Right lung (tissue), 2 donors: ENCODE measurements at regions not wholly inside any gene's neighbourhood (a gene's known extent, or its start where the extent isn't known, plus 50 kb on each side); places are given as distances from the start of the nearest gene placed in this dataset.
"Not testable (repeated sequence)": the region's sequence is repeated elsewhere in the genome, so short reads cannot be mapped to it uniquely, and the experiment has no call there.

Experiments
- DNase-seq, 2 donors: peaks; one replicate each; pipeline ENCODE4 v3.0.0-alpha.2; 2013

- no peak for DNase-seq
Observed at GRCh38 chrX:16067886-16068515, 55.4 kb upstream of the GRPR start.

DNA sequence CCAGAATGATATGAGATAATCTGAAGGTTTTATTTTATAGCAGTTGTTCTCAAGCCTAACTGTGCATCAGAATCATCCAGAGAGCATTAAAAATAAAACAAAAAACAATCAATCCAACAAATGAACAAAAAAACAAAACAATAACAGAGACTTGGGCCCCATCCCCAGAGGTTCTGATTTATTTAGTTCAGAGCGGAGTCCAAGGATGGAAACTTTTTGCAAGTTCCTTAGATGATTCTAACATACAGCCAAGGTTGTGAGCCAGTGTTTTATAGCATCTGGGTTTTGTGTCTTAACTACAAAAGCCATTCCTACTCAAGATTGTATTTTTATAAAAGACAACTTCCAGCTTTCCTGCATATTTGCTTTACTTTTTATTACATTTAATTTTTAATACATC is 59.4 kb upstream of the GRPR start:
- no peak for DNase-seq

DNA sequence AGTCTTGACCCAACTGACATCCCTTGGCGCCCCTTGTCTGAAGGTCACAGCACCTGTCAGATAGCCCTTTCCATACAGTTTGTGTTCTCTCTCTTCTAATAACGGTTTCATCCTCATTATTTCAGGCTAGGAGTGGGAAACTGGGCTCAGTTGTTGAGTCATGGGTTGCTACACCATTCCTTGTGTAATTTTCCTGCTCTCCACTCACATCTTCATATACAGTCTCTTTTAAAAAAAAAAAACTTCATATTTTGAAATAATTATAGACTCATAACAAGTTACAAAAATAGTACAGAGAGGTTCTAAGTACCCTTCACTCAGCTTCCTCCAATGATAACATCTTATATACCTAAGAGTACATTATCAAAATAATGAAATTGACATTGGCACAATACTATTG is 60.2 kb upstream of the GRPR start:
- no peak for DNase-seq

DNA sequence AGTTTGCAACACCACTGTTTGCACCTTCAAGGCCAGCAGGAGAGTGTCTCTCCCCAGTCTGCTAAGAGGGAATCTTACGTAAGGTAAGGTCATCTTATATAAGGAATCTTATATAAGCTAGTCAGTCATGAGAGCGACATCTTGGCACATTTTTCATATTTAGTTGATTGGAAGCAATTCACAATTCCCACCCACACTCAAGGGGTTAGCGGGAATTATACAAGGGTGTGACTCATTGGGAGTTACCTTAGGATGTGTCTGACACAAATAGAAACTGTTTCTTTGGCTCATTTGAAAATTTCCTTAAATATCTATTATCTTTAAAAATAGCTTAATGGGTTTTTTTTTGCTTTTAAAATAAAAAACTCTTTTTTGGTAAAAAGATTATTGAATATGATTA is 62.1 kb upstream of the GRPR start:
- DNase-seq = no peak

DNA sequence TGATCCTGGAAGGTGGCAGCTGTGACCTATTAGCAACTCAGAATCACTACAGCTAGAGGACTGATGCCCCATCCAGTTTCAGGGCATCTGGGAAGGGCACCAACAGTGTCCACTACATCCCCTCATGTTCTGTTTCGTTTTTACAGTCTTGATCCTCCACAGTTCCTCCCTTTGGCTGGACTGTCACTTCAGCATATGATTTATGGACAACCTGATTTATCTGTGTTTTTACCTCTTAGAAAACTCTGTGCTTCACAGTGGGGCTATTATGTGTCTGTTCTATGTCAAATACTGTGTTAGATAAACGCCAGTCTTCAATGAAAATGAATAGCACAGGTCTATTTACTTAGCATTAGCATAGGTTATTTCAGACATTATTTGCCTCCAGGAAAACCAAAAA is 63.1 kb upstream of the GRPR start:
- DNase-seq = no peak

DNA sequence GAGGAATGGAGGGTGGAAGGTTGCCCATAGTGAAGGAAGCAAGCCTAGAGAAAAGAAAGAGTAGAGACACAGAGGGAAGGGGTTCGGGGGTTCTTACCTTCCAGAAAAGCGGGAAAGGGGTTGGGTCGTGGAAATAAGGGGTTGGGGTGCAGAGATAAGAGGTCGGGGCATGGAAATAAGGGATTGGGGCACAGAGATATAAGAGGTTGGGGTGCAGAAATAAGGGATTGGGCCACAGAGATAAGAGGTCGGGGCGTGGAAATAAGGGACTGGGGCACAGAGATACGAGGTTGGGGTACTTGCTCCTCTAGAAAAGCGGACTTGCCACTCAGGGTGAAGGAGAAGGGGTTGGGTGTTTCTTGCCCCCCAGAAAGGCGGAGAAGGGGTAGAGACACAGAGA is 74.2 kb upstream of the GRPR start:
- not testable (repeated sequence) for DNase-seq

DNA sequence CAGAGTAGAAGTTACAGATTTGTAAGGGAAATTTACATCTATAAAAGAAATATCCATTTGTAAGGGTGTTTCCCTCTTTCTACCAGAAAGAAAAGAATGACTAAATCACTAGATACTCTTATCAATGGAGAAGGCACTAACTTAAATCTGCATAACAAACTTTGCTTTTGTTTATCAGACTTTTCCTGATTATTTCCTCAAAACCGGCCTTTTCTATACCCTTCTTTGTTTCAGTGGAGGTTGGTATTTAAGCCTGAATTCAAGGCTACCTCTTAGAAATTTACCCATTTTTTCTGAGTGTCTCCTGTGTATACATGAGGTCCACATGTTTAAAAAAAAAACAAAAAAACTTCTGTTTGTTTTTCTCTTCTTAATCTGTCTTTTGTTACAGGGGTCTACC is 80.4 kb upstream of the GRPR start:
- no peak for DNase-seq

GRCh38 chrX:16039834-16040233 is 83.5 kb upstream of the GRPR start:
- no peak for DNase-seq

DNA sequence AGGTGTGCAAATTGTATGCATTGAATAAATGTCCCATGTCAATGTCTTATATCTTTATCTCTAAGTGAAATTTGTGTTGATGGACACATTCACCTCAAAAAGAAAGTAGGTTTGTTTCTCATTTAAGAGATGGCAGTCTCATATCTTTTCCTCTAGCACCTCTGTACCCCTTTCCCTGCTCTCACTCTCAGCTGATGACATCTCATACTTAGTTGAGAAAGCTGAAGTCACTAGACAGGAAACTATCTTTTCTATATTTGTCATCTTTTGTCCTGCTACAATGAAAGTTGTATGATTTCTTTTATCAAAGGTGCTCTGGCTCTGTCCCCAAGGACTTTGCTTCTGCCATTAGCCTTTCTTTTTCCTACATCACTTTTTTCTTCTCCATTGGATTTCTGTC is 84.0 kb upstream of the GRPR start:
- DNase-seq = no peak

GRCh38 chrX:16033331-16033730 is 90.0 kb upstream of the GRPR start:
- no peak for DNase-seq

DNA sequence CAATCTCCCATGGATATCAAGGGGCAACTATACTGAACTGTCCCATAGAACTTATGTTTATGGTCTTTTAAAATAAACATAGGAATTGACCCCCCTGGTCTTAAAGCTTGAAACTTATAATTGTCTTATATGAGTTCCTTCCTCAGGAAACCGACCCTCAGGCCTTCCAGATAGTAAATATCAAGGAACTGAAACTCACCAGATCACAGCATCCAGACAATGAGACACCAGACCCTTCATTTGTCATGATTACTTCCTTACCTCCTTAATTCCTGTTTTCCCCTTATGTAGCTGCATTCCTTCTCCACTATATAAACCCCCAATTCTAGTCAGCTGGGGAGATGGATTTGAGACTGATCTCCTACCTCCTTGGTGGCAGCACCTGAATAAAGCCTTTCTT is 94.8 kb upstream of the GRPR start:
- no peak for DNase-seq

DNA sequence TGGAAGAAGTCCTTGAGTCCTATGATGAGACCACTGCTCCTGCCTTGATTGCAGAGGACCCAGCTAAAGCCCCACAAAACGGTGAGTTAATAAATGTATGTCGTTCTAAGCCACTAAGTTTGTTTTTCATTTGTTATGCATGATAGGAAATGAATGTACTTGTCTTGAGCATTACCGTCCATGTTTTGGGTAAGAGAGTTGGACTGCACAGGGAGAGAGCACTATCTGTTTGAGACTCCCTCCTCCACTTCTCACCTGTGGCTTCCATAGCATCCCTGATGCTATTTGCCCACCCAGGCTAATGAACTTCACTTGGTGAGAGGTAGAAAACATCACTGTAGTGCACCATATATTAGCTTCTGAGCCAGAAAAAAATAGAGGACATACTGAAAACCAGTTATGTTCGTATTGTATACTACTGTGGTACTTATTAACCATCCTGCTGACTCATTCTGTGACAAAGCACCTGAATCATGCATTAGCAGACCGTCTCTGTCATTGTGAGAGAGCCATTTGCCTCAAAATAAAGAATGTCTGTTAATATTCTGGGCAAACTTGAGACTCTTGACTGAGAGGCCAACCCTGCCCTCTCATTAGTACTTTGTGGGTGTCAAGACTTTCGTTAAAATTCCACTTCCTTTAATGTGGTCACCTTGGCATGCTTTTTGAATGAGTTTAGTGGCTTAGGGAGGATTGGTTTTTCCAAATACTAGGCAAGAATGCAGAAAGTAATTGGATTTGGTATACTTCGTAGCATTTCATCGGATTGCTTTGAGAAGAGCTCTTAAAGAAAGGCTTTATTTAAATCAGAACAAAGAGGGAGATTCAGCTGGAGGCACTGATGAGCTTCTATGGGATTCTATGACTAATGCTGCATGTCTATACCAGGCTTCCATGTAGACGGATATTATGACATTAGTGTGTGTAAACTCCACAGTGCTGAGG is 99.3 kb upstream of the GRPR start:
- no peak for DNase-seq

DNA sequence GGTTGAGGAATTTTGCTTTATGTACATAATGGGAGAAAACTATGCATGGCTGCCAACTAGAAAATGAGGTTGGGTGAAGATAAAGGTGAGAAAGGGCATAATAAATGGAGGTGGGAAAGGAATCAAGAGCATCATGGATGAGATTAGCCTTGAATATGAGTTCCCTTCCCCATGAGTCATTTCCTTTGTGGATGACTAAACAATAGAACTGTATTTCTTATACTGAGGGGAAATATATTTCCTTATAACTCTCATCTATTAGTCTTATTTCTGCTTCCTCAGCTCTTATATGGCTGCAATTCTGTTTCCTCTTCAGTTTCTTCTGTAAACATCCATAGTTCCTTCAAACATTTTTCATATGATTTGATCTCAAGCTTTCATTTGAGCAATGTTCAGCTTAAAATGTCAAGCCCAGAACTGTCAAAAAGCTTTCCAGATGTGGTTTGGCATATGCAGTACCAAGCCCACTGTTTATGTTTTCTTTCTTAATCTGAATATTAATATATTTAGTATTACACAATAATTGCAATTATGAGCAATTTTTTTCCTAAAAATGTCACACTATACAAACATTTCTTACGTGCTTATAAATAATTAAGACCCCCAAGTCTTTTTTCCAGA is 100.7 kb upstream of the GRPR start:
- peak; percentile 7 to 20 for DNase-seq

DNA sequence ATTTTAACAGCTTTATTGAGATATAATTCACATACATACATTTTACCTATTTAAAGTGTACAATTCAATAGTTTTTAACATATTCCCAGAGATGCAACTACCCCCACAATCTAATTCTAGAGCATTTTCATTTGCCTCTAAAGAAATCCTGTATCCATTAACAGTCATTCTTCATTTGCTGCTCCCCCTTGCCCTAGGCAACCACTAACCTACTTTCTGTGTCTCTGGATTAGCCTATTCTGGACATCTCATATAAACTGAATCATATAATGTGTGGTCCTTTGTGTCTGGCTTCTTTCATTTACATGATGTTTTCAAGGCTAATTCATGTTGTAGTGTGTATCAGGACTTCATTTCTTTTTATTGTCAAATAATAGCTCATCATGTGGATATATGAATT is 105.1 kb upstream of the GRPR start:
- no peak for DNase-seq

DNA sequence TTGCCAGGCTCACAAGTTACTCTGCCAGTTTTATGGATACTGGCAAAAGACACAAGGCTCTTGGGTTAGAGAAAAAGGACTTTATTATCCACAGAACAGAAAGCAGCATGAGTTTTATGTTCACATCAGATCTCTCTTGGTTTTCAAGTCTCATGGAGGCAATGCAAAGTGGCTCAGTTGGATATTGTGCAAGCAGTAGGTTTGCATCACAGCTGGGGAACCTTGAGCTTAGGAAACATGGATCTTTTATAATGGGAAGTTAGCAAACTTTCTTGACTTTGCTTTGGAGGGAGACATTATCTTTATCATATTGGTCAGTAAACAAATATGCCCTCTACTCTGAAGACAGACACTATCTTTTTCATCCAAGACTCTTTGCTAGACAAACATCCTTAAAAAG is 109.2 kb upstream of the GRPR start:
- DNase-seq = no peak

- DNase-seq = no peak
Observed at GRCh38 chrX:16012250-16012649, 111.1 kb upstream of the GRPR start.

DNA sequence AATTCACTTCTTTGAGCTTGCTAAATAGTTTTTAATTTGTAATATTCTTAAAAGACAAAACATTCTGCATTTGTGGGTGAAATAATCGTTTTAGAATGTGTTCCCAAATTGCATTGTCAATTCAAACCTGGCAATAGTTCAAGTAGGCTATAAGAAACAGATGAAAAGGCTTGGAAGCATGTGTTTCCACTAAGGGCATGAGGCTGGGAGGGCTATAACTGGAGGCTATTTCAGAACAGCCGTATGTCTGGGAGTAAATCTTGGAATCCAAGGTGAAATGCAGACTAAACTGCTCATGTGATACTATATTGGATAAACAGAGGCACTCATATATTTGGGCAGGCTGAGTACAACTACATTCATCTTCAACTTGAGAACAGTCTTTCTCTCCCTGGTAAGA is 117.4 kb upstream of the GRPR start:
- DNase-seq = no peak

DNA sequence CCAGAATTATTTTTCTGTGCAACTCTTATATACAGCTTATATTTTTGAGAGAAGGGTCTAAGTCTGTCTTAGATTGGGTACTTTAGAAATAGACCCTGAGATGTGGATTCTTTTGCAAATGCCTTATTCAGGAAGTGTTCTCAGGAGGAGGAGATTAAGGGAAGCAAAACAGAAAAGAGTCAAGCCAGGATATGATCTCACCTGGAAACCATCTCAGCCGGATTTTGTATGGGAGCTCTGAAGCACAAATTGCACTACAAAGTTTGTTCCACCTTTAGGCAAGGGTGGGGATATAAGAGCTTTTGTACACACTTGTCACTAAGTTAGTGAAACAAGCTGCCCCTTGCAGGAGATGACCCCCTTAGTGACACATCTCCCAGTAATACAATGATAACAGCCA is 121.2 kb upstream of the GRPR start:
- no peak for DNase-seq

DNA sequence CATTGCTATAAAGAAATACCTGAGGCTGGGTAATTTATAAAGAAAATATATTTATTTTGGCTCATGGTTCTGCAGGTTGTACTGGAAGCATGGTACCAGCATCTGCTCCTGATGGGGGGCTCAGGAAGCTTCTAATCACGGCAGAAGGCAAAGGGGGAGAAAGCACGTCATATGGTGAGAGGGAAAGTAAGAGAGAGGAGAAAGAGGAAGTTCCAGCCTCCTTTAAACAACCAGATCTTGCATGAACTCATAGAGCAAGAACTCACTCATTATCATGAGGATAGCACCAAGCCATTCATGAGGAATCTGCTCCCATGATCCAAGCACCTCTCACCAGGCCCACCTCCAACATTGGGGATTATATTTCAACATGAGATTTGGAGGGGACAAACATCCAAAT is 125.0 kb upstream of the GRPR start:
- no peak for DNase-seq

- DNase-seq = no peak
Observed at GRCh38 chrX:15989716-15990115, 133.6 kb upstream of the GRPR start.

GRCh38 chrX:15988661-15989603 is 134.3 kb upstream of the AP1S2 start:
- DNase-seq = no peak

DNA sequence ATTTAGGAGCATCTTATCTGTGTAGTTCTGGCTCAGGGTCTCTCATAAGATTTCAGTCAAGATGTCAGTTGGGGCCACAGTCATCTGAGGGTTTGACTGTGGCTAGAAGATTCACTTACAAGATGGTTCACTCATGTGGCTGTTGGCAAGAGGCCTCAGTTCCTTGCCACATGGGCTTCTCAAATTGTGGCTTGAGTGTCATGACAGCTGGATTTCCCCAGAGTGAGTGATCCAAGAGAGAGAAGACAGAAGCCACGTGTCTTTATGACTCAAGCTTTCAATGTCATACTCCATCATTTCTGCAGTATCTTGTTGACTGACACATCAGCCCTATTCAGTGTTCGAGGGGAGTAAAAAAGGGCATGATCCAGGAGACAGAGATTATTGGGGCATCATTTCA is 131.3 kb upstream of the AP1S2 start:
- DNase-seq = no peak
